Uterus (tissue), 3 donors: ENCODE measurements at regions not wholly inside any gene's neighbourhood (a gene's known extent, or its start where the extent isn't known, plus 50 kb on each side); places are given as distances from the start of the nearest gene placed in this dataset.

Experiments used
- DNase-seq, 2 donors: peaks; one replicate each; pipeline ENCODE4 v3.0.0-alpha.2; 2019 to 2020
- H3K27ac ChIP-seq, 2 donors: fragments of 200-600 bp; sonication (generic); 1 replicate in 1 of 2; 2 replicates in 1 of 2; pipeline ENCODE4 v1.5.1; 2016 to 2018
- H3K27me3 ChIP-seq, 2 donors: fragments of 200-600 bp; sonication (generic); one replicate each; pipeline ENCODE4 v1.5.1; 2018 to 2019; ENCODE audit warnings: control low read depth in 1 of 2
- H3K36me3 ChIP-seq, 2 donors: fragments of 200-600 bp; sonication (generic); one replicate each; pipeline ENCODE4 v1.5.1; 2019; ENCODE audit warnings: control low read depth in 1 of 2
- H3K4me1 ChIP-seq, 2 donors: fragments of 200-600 bp; sonication (generic); one replicate each; pipeline ENCODE4 v1.5.1; 2018 to 2019; ENCODE audit warnings: control low read depth in 1 of 2
- H3K4me3 ChIP-seq, 2 donors: fragments of 200-600 bp; sonication (generic); 1 replicate in 1 of 2; 2 replicates in 1 of 2; pipeline ENCODE4 v1.5.1; 2018 to 2019; ENCODE audit warnings: mild to moderate bottlenecking in 1 of 2
- H3K9me3 ChIP-seq, 2 donors: fragments of 200-600 bp; sonication (generic); one replicate each; pipeline ENCODE4 v1.5.1; 2019; ENCODE audit warnings: control low read depth in 1 of 2
- CTCF ChIP-seq, 4 experiments: fragments of 200-600 bp in 2 of 4; fragments of 450-650 bp in 2 of 4; sonication (generic) in 2 of 4; IDR thresholded peaks; one replicate each; pipeline ENCODE4 v1.5.1; 2016 to 2019; ENCODE audit warnings: antibody characterized with exemption in 4 of 4, mild to moderate bottlenecking in 2 of 4, moderate library complexity in 1 of 4
- POLR2A ChIP-seq, 2 donors: fragments of 450-650 bp; IDR thresholded peaks; one replicate each; pipeline ENCODE4 v1.6.1; 2016; ENCODE audit warnings: antibody characterized with exemption in 2 of 2, mild to moderate bottlenecking in 1 of 2, moderate library complexity in 1 of 2
- intact Hi-C: fragments of 100-400 bp; cut with DNase I; formaldehyde crosslinking; loops from one replicate; pipeline ENCODE4 v1.15.1; 2023; ENCODE audit warnings: low total_unique reads
- donor health status: DM: yes; HTN: yes; CAD: no.

GRCh38 chr11:69869311-69869939, 50.2 kb upstream of the FGF3 start:
- intact Hi-C loops = no loop called here
- H3K9me3 ChIP-seq = no peaks in the 10 kb centered on the region
- no peak overlapping the region for H3K4me3 ChIP-seq
- DNase-seq = no peak
- H3K36me3 ChIP-seq = no peaks in the 10 kb centered on the region
- H3K27me3 ChIP-seq = no peaks in the 10 kb centered on the region
- no peak for TF ChIP-seq CTCF (IDR thresholded peaks at IDR 0.05)
- TF ChIP-seq POLR2A (IDR thresholded peaks at IDR 0.05) = no peak
- no peaks in the 10 kb centered on the region for H3K4me1 ChIP-seq
- H3K27ac ChIP-seq = no peak overlapping the region

GRCh38 chr11:69870766-69871165, 51.5 kb upstream of the FGF3 start:
- no peak for TF ChIP-seq POLR2A (IDR thresholded peaks at IDR 0.05)
- TF ChIP-seq CTCF (IDR thresholded peaks at IDR 0.05) = no peak
- Histone ChIP-seq H3K36me3 (no peaks in the 10 kb centered on the region), H3K9me3 (no peaks in the 10 kb centered on the region), H3K4me1 (no peaks in the 10 kb centered on the region), H3K27me3 (no peaks in the 10 kb centered on the region), H3K27ac (no peak overlapping the region), H3K4me3 (no peak overlapping the region)
- DNase-seq = no peak
- intact Hi-C loops = no loop called here

GRCh38 chr11:69873166-69874077, 54.2 kb upstream of the FGF3 start:
- intact Hi-C loops = no loop called here
- no peaks in the 10 kb centered on the region for H3K9me3 ChIP-seq
- no peak overlapping the region for H3K4me3 ChIP-seq
- TF ChIP-seq CTCF (IDR thresholded peaks at IDR 0.05) = no peak
- TF ChIP-seq POLR2A (IDR thresholded peaks at IDR 0.05) = no peak
- H3K27me3 ChIP-seq = no peaks in the 10 kb centered on the region
- H3K36me3 ChIP-seq = no peaks in the 10 kb centered on the region
- no peak overlapping the region for H3K27ac ChIP-seq
- no peaks in the 10 kb centered on the region for H3K4me1 ChIP-seq
- DNase-seq = no peak

GRCh38 chr11:69874178-69874983, 55.2 kb upstream of the FGF3 start:
- Histone ChIP-seq H3K36me3 (no peaks in the 10 kb centered on the region), H3K27ac (no peak overlapping the region), H3K9me3 (no peaks in the 10 kb centered on the region), H3K4me3 (no peak overlapping the region), H3K4me1 (no peaks in the 10 kb centered on the region), H3K27me3 (no peaks in the 10 kb centered on the region)
- intact Hi-C loops = no loop called here
- TF ChIP-seq CTCF (IDR thresholded peaks at IDR 0.05) = no peak
- TF ChIP-seq POLR2A (IDR thresholded peaks at IDR 0.05) = no peak
- DNase-seq = peak in 1 of 2 donors; percentile 5
